HG03571 (cell line): ENCODE measurements at regions not wholly inside any gene's neighbourhood (a gene's known extent, or its start where the extent isn't known, plus 50 kb on each side); places are given as distances from the start of the nearest gene placed in this dataset.
"Not testable (repeated sequence)": the region's sequence is repeated elsewhere in the genome, so short reads cannot be mapped to it uniquely, and the experiment has no call there.

Experiments used
- ATAC-seq: cut with Tn5 transposase; IDR thresholded peaks from one replicate; pipeline ENCODE4 v1.9.1; 2021; ENCODE audit not compliant: unreplicated experiment

GRCh38 chr7:66502230-66503035 is 126.2 kb upstream of the KCTD7 start:
- no peak for ATAC-seq

- no peak for ATAC-seq
Measured at GRCh38 chr7:66503036-66503370, 125.7 kb upstream of the KCTD7 start.

- ATAC-seq: no peak
Measured at GRCh38 chr7:66503551-66504031, 125.1 kb upstream of the KCTD7 start.

- ATAC-seq: no peak
Measured at GRCh38 chr7:66504131-66504530, 124.5 kb upstream of the KCTD7 start.

GRCh38 chr7:66505009-66505408 is 123.7 kb upstream of the KCTD7 start:
- no peak for ATAC-seq

- ATAC-seq: no peak
Measured at GRCh38 chr7:66505531-66506451, 122.9 kb upstream of the KCTD7 start.

GRCh38 chr7:66506703-66507102 is 122.0 kb upstream of the KCTD7 start:
- not testable (repeated sequence) for ATAC-seq

- ATAC-seq: no peak
Measured at GRCh38 chr7:66507764-66508296, 120.9 kb upstream of the KCTD7 start.

GRCh38 chr7:66508431-66508830 is 120.2 kb upstream of the KCTD7 start:
- no peak for ATAC-seq

GRCh38 chr7:66514050-66514449 is 114.6 kb upstream of the KCTD7 start:
- no peak for ATAC-seq

GRCh38 chr7:66517212-66517909 is 111.3 kb upstream of the KCTD7 start:
- no peak for ATAC-seq

- no peak for ATAC-seq
Measured at GRCh38 chr7:66518151-66518691, 110.5 kb upstream of the KCTD7 start.

- no peak for ATAC-seq
Measured at GRCh38 chr7:66521675-66522074, 107.0 kb upstream of the KCTD7 start.

- no peak for ATAC-seq
Measured at GRCh38 chr7:66522518-66522917, 106.2 kb upstream of the KCTD7 start.

GRCh38 chr7:66523409-66523808 is 105.3 kb upstream of the KCTD7 start:
- ATAC-seq: no peak

GRCh38 chr7:66524738-66525137 is 103.9 kb upstream of the KCTD7 start:
- ATAC-seq: no peak

- ATAC-seq: not testable (repeated sequence)
Measured at GRCh38 chr7:66526782-66527181, 101.9 kb upstream of the KCTD7 start.

GRCh38 chr7:66528652-66529051 is 100.0 kb upstream of the KCTD7 start:
- ATAC-seq: no peak

- no peak for ATAC-seq
Measured at GRCh38 chr7:66529883-66530610, 98.6 kb upstream of the KCTD7 start.
